ENCODE measurements at regions not wholly inside any gene's neighbourhood (a gene's known extent, or its start where the extent isn't known, plus 50 kb on each side); places are given as distances from the start of the nearest gene placed in this dataset.
"Not testable (repeated sequence)": the region's sequence is repeated elsewhere in the genome, so short reads cannot be mapped to it uniquely, and the experiment has no call there.

DNA sequence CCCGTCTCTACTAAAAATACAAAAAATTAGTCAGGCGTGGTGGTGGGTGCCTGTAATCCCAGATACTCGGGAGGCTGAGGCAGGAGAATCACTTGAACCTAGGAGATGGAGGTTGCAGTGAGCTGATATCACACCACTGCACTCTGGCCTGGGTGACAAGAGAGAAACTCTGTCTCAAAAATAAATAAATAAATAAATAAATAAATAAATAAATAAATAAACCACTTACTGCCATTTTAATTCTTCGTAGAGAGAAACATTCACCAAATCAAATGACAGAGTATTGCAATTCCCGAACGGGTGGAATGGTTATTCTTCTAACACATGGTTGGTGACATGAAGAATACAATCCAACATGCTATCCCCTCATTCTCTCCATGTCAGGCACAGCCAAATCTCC lies 754.3 kb upstream of the AUTS2 start:
- DNase-seq (ENCODE audit: low spot score), result not testable (repeated sequence)

DNA sequence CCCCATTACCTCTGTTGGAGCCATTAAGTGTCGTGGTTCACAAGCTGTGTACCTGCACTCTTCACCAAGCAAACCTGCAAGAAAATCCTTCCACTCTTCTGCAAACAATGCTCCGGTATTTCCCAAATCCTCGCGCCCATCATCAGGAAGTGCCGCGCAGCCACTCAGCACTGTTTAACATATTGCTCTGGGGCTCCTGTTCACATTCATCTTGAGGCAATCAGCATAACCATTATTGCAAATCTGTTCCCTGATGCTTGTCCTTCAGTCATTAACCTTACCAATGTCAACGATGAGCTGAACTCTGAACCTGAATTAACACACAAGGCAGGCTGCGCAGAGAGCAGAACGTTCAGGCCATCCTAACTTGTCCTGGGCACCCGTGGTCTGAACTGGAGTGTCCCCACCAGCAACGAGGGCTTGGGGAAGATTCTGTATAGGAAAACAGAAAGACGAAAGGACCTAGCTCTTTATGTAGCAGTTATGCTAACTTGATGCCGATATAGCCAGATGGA lies 751.4 kb upstream of the AUTS2 start:
- no peak for DNase-seq (ENCODE audit: low spot score)

DNA sequence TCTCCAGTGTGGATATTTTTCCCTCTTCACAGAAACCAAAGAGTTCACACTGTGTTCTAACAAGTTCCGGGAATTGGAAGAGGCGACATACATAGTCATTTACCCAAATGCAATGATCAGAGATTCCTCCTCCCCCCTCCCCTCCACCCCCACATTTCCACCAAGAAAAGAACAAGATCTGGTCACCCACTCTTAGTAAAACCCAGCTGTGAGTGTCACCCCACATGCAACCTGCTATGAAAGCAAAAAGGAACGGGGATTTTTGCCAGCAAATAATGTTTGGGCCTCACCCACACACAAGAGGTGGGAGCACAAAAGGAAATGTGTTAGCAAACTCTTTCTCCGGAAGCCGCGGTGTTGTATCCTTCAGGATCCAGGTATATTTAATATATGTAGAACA lies 745.0 kb upstream of the AUTS2 start:
- DNase-seq (ENCODE audit: low spot score), result no peak

DNA sequence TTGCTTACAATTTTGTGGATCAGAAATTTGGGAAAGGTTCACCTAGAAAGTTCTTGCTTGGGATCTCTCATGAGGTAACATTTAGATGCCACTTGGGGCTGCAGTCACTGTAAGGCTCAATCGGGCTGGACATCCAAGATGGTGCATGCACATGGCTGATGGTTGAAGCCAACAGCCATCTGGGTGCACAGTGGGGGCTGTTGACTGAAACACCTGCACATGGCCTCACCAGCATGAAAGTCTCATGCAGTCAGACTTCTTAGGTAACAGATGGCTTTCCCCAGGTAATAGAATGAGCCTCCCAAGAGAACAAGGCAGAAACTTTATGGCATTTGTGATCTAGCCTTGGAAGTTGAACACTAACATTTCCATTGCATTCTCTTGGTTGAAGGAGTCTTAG lies 740.7 kb upstream of the AUTS2 start:
- DNase-seq (ENCODE audit: low spot score), result no peak

GRCh38 chr7:68858497-68858896 lies 739.8 kb upstream of the AUTS2 start:
- no peak for DNase-seq (ENCODE audit: low spot score)

- no peak for DNase-seq (ENCODE audit: low spot score)
These were observed 737.1 kb upstream of the AUTS2 start for GRCh38 chr7:68861171-68861570.

GRCh38 chr7:68862261-68862660 lies 736.0 kb upstream of the AUTS2 start:
- no peak for DNase-seq (ENCODE audit: low spot score)

DNA sequence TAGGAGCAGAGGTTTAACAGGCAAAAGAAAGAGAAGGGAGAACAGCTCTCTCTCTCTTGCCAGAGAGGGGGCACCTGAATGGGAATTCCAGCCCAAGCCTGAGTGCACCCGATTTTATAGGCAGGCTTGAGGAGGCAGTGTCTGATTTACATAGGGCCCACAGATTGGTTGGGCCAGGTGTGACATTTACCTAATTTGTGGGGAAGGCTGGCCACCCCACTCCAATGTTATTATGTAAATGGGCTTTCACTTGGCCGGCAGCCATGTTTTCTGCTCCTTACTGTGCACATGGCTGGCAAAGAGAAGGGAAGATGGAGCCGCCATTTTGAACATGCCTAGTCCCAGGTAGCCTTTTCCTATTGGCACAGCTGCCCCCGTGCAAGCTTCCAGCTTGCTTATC lies 735.5 kb upstream of the AUTS2 start:
- DNase-seq (ENCODE audit: low spot score), result no peak

DNA sequence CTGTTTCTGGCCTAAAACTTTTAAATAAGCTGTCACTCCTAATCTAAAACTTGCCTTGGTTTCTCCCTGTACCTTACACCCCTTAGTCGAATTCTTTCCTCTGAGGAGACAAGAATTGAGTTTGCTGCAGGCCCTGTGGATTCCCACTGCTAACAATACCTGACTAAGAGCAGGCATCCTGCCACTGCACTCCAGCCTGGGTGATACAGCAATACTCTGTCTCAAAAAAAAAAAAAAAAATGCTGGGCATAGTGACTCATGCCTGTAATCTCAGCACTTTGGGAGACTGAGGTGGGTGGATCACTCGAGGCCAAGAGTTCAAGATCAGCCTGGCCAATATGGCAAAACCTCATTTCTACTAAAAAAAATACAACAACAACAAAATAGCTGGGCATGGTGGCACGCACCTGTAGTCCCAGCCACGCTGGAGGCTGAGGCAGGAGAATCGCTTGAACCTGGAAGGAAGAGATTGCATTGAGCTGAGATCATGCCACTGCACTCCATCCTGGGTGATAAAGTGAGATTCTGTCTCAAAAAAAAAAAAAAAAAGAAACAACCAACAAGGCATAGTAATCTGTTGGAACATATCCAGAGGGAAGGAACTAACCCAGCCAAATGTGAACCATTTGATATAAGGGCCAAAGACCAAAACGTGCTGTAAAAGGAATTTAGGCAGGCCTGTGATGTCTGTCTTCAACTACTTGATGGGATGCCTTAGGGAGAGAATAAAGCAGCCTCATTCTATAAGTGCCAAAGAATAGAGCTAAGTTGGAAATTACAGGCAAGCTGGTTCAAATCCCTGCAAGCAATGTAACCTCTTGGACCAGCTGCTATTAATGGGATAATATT lies 732.7 kb upstream of the AUTS2 start:
- no peak for DNase-seq (ENCODE audit: low spot score)

DNA sequence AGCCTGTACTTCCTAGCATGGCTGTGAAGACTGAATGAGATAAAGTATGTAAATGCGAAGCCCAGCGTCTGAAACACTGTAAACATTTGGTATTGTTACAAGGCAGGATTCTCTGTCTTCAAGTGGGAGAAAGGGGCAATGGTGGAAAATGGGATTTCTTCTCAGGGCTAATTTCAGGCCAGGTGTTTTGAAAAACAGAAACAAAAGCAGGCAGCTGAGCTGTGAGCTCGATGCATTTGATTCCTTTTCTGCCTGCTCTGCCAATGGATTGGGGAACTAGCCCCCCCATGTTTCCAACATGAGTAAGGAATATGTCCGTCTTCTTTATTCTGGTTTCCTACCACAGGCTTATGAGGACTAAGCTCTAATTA lies 732.1 kb upstream of the AUTS2 start:
- no peak for DNase-seq (ENCODE audit: low spot score)

GRCh38 chr7:68866721-68867120 lies 731.6 kb upstream of the AUTS2 start:
- not testable (repeated sequence) for DNase-seq (ENCODE audit: low spot score)

- DNase-seq (ENCODE audit: low spot score), result no peak
These were observed 729.3 kb upstream of the AUTS2 start for GRCh38 chr7:68868978-68869377.

GRCh38 chr7:68873616-68874015 lies 724.7 kb upstream of the AUTS2 start:
- no peak for DNase-seq (ENCODE audit: low spot score)

GRCh38 chr7:68875857-68876256 lies 722.4 kb upstream of the AUTS2 start:
- no peak for DNase-seq (ENCODE audit: low spot score)

GRCh38 chr7:68887116-68887515 lies 711.2 kb upstream of the AUTS2 start:
- DNase-seq (ENCODE audit: low spot score), result not testable (repeated sequence)

DNA sequence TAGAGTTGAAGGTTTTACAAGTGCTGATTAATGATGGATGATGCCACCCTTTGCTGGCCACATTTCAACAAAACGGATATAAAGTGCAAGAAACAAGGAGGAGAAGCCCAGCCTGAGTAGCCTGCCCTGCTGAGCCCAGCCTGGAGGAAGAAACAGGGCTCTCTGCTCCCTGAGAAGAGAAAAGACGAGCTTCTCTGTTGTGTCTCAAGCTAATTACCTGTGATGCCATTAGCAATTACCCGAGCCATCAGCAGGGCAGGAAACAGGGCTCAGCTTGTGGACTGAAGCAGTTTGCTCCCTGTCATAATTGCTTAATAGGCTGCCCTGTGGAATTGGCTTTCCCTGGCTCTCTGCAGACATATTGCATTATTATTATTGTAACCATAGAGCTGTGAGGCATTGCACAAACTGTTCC lies 709.3 kb upstream of the AUTS2 start:
- no peak for DNase-seq (ENCODE audit: low spot score)

GRCh38 chr7:68892236-68892635 lies 706.0 kb upstream of the AUTS2 start:
- DNase-seq (ENCODE audit: low spot score), result no peak

GRCh38 chr7:68893411-68893810 lies 704.9 kb upstream of the AUTS2 start:
- DNase-seq (ENCODE audit: low spot score), result no peak

GRCh38 chr7:68899156-68899555 lies 699.1 kb upstream of the AUTS2 start:
- DNase-seq (ENCODE audit: low spot score), result not testable (repeated sequence)

- no peak for DNase-seq (ENCODE audit: low spot score)
These were observed 698.2 kb upstream of the AUTS2 start for GRCh38 chr7:68900096-68900495.

GRCh38 chr7:68904630-68905029 lies 693.6 kb upstream of the AUTS2 start:
- DNase-seq (ENCODE audit: low spot score), result no peak

- DNase-seq (ENCODE audit: low spot score), result no peak
These were observed 686.5 kb upstream of the AUTS2 start for GRCh38 chr7:68911754-68912153.

- DNase-seq (ENCODE audit: low spot score), result no peak
These were observed 684.3 kb upstream of the AUTS2 start for GRCh38 chr7:68914006-68914405.

DNA sequence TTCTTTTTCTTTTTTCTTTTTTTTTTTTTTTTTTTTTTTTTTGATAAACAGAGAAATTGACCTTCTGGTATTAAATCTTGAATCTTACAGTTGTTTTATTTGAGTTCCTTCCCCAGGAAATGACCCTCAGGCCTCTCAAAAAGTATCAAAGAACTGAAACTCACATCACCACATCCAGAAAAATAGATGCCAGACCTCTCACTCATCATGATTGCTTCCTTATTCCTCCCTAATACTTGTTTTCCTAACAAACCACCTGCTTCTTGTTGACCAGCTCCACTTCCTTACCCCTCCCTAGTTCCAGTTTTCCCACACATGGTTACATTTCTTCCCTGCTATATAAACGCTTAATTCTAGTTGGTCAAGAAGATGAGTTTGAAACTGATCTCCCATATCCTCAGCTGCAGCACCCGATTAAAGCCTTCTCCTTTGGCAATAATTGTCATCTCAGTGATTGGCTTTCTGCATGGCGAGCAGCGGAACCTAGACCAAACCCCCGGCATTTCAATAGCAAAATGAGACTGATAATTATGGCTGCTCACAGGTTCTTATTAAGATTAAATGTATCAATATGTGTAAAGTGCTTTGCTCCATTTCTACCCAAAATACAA lies 681.1 kb upstream of the AUTS2 start:
- DNase-seq (ENCODE audit: low spot score), result no peak
